ENCODE measurements at regions not wholly inside any gene's neighbourhood (a gene's known extent, or its start where the extent isn't known, plus 50 kb on each side); places are given as distances from the start of the nearest gene placed in this dataset.
"Not testable (repeated sequence)": the region's sequence is repeated elsewhere in the genome, so short reads cannot be mapped to it uniquely, and the experiment has no call there.

DNA sequence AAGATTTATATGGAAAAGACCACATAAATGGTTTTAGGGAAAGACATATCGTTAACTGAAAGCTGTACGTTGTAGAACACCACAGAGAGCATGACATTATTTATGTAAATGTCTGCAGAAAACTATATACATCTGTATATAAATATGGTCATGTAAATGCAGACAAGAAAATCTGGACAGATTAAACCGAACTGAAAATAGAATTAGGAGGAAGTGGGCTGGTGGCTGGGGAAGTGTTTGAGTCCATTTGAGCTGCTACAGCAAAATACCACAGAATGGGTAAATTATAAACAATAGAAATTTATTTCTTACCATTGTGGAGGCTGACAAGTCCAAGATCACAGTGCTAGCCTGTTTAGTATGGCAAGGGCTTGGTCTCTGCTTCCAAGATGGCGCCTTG, 56.3 kb upstream of the USP6NL start:
- no peak for DNase-seq (ENCODE audit: low read depth in 2 of 2)

DNA sequence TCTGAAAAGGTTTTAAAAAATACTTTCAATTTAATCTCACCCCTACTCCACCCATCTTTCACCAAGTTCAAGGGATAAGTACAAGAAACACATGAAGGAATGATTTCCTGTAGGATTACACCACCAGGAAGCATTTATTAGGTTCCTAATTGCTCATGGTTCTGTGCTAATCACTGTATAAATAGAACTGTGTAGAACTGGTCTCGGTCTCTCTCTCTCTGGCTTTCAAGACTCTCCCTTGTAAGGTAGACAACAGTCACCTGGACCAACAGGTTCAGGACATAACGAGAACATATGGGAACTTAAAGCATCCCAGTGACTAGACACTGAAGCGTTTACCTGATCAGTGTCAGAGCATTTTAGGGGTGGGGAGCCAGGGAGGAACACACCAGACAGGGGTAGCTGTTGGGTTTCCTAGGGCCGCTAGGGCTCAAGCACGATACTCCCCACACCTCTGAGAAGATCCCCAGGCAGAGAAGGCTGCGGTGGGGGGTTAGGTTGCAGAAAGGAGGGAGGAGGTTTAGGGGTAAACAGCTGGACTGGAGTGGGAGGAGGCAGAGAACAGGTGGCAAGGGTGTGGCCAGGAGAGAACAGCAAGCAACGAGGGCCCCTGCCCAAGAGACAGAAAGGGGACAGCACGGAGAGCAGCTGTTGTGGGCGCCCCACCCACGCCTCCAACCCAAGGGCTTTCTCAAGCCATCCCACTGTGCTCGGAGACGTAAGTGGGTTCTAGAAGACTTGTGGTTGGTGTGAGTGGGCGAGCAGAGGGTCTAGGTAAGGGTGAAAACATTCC, 52.5 kb upstream of the USP6NL start:
- no peak for DNase-seq (ENCODE audit: low read depth in 2 of 2)

DNA sequence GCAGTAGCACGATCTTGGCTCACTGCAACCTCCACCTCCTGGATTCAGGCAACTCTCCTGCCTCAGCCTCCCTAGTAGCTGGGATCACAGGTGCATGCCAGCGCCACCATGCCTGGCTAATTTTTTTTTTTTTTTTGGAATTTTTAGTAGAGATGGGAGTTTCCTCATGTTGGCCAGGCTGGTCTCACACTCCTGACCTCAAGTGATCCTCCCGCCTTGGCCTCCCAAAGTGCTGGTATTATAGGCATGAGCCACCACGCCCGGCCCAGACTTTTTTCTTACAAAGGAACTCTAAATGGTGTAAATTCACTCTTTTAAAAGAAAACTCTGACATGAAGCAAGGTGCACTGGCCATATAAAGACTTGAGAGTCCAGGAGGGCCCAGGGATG, 51.7 kb upstream of the USP6NL start:
- DNase-seq (ENCODE audit: low read depth in 2 of 2): not testable (repeated sequence)

DNA sequence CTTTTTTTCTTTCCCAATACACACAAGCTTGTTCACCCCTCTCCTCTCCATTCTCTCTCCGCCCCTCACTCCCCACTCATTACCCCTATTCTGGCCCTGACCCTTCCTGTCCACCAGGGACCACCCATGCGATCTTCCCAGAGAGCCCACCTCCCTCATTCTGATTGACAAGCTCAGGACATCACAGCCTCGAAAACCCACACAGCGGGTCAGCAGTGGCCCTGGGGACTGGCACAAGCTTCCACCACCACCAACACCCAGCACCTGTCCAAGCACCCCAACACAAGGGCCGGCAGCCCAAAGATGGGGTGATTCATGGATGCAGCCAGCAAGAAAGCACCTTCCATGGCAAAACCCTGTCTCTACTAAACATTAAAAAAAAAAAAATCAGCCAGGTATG, 50.0 kb upstream of the USP6NL start:
- no peak for DNase-seq (ENCODE audit: low read depth in 2 of 2)
